AG04450 (cell line): ENCODE measurements at regions not wholly inside any gene's neighbourhood (a gene's known extent, or its start where the extent isn't known, plus 50 kb on each side); places are given as distances from the start of the nearest gene placed in this dataset.

Experiments used
- CTCF ChIA-PET: fragments of 300-600, 350-600 bp; formaldehyde crosslinking; extraction: SDS; loops from one replicate; lab custom pipeline; 2022; ENCODE audit warnings: antibody characterized with exemption, inconsistent platforms; lab: Charles Lee
- POLR2A ChIA-PET: fragments of 350-600 bp; formaldehyde crosslinking; extraction: SDS; loops from one replicate; lab custom pipeline; 2021; ENCODE audit warnings: antibody characterized with exemption, inconsistent platforms; lab: Yijun Ruan, JAX
- DNase-seq: peaks from one replicate; pipeline ENCODE4 v3.0.0-alpha.2; 2011; ENCODE audit warnings: low read depth, low spot score
- H3K27ac ChIP-seq: one replicate; pipeline ENCODE4 v1.5.1; 2012; ENCODE audit warnings: low read depth, low read length, control low read depth
- H3K27me3 ChIP-seq: one replicate; pipeline ENCODE4 v1.6.0; 2012; ENCODE audit warnings: low read length; ENCODE audit not compliant: control insufficient read depth, insufficient read depth
- H3K4me3 ChIP-seq: 2 replicates; pipeline ENCODE4 v1.5.1; 2011; ENCODE audit warnings: mild to moderate bottlenecking, low read depth, low read length, control low read depth
- H3K9me3 ChIP-seq: 2 replicates; pipeline ENCODE4 v1.5.1; 2012; ENCODE audit warnings: low read length; ENCODE audit not compliant: control insufficient read depth, insufficient read depth
- CTCF ChIP-seq: IDR thresholded peaks from 2 replicates; pipeline ENCODE4 v1.5.1; 2011; ENCODE audit warnings: low read depth, low read length, control low read depth, inconsistent platforms

- no peaks in the 10 kb centered on the region for H3K9me3 ChIP-seq
- CTCF ChIA-PET, result interaction anchor here (1.2 kb wide), 1 partner anchor 20 kb away, joined by 4 read pairs; no protein-coding TSS in a partner anchor
- peak; percentile 45 for TF ChIP-seq CTCF
- H3K27me3 ChIP-seq, result no peaks in the 10 kb centered on the region
- peak overlapping the region; percentile 93 for H3K27ac ChIP-seq
- DNase-seq, result peak; percentile 88
- POLR2A ChIA-PET, result interaction anchor here (1.2 to 3.1 kb wide), 2 partner anchors 24 to 69 kb away, joined by 4 to 10 read pairs; no protein-coding TSS in a partner anchor
- H3K4me3 ChIP-seq, result peak overlapping the region; percentile 18; the same call in 1 of the 2 replicates
These were observed 359.9 kb upstream of the SLC14A2 start for GRCh38 chr18:45255197-45255890.

GRCh38 chr18:45260125-45260524 is 355.2 kb upstream of the SLC14A2 start:
- CTCF ChIA-PET, result interaction anchor here (0.8 kb wide), 1 partner anchor 15 kb away, joined by 6 read pairs; no protein-coding TSS in a partner anchor

GRCh38 chr18:45266023-45266422 is 349.3 kb upstream of the SLC14A2 start:
- Histone ChIP-seq H3K27me3 (peaks cover 8% of the 10 kb centered on the region), H3K4me3 (no peak overlapping the region), H3K9me3 (no peaks in the 10 kb centered on the region), H3K27ac (no peak overlapping the region)
- ChIA-PET POLR2A (no interaction called here), CTCF (interaction anchor here (1.1 kb wide), 1 partner anchor 9 kb away, joined by 6 read pairs; no protein-coding TSS in a partner anchor)
- no peak for DNase-seq
- no peak for TF ChIP-seq CTCF

More at GRCh38 chr18:45260125-45260524, 355.2 kb upstream of the SLC14A2 start:
- Histone ChIP-seq H3K27me3 (peaks cover 3% of the 10 kb centered on the region), H3K4me3 (no peak overlapping the region), H3K27ac (no peak overlapping the region), H3K9me3 (no peaks in the 10 kb centered on the region)
- POLR2A ChIA-PET, result no interaction called here
- no peak for TF ChIP-seq CTCF
- DNase-seq, result no peak

GRCh38 chr18:45267622-45268021 is 347.7 kb upstream of the SLC14A2 start:
- H3K4me3 ChIP-seq, result no peak overlapping the region
- ChIA-PET POLR2A (no interaction called here), CTCF (interaction anchor here (0.6 kb wide), 1 partner anchor 8 kb away, joined by 3 read pairs; no protein-coding TSS in a partner anchor)
- no peak for TF ChIP-seq CTCF
- peaks cover 8% of the 10 kb centered on the region for H3K27me3 ChIP-seq
- no peaks in the 10 kb centered on the region for H3K9me3 ChIP-seq
- H3K27ac ChIP-seq, result no peak overlapping the region
- DNase-seq, result no peak

- Histone ChIP-seq H3K9me3 (no peaks in the 10 kb centered on the region), H3K4me3 (no peak overlapping the region), H3K27ac (no peak overlapping the region), H3K27me3 (peaks cover 7% of the 10 kb centered on the region)
- no peak for DNase-seq
- ChIA-PET POLR2A (no interaction called here), CTCF (no interaction called here)
- TF ChIP-seq CTCF, result no peak
These were observed 346.7 kb upstream of the SLC14A2 start for GRCh38 chr18:45268583-45268982.
